Thyroid gland (tissue), 4 donors: ENCODE measurements at regions not wholly inside any gene's neighbourhood (a gene's known extent, or its start where the extent isn't known, plus 50 kb on each side); places are given as distances from the start of the nearest gene placed in this dataset.

Experiments used
- POLR2A ChIP-seq, 2 donors: fragments of 450-650 bp; IDR thresholded peaks; one replicate each; pipeline ENCODE4 v1.6.1; 2017; ENCODE audit warnings: antibody characterized with exemption in 2 of 2, mild to moderate bottlenecking in 2 of 2, moderate library complexity in 1 of 2
- TF ChIP-seq, protein P1 (sequence below), 6 experiments: fragments of 200-600 bp in 3 of 6; fragments of 450-650 bp in 3 of 6; sonication (generic) in 3 of 6; IDR thresholded peaks; one replicate each; pipeline ENCODE4 v1.5.1; 2016 to 2019; ENCODE audit warnings: antibody characterized with exemption in 6 of 6, mild to moderate bottlenecking in 2 of 6, inconsistent platforms in 1 of 6, moderate library complexity in 1 of 6

DNA sequence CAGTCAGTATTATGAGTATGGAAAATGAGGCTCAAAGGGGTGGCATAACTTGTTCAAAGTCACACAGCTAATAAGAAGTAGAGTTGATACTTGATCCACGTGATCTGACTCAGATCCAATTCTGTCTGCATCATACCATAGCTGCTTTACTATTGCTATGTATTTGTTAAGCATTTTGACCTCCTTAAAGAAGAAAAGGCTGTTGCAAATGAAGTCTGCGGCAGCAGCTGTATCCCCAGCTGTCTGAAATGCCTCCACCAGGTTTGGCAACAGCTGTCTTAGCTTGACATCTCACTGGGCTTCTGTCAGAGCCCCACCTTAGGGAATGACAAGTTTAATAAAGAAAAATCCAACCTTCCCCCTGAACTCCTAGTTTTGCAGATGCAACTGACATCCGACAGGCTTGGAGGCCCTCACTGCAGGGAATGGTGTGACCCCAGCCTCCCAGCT is 75.6 kb upstream of the SLC44A1 start:
- TF ChIP-seq, protein P1, sequence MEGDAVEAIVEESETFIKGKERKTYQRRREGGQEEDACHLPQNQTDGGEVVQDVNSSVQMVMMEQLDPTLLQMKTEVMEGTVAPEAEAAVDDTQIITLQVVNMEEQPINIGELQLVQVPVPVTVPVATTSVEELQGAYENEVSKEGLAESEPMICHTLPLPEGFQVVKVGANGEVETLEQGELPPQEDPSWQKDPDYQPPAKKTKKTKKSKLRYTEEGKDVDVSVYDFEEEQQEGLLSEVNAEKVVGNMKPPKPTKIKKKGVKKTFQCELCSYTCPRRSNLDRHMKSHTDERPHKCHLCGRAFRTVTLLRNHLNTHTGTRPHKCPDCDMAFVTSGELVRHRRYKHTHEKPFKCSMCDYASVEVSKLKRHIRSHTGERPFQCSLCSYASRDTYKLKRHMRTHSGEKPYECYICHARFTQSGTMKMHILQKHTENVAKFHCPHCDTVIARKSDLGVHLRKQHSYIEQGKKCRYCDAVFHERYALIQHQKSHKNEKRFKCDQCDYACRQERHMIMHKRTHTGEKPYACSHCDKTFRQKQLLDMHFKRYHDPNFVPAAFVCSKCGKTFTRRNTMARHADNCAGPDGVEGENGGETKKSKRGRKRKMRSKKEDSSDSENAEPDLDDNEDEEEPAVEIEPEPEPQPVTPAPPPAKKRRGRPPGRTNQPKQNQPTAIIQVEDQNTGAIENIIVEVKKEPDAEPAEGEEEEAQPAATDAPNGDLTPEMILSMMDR (IDR thresholded peaks at IDR 0.05) = no peak
- TF ChIP-seq POLR2A (IDR thresholded peaks at IDR 0.05) = no peak
